ENCODE measurements at regions not wholly inside any gene's neighbourhood (a gene's known extent, or its start where the extent isn't known, plus 50 kb on each side); places are given as distances from the start of the nearest gene placed in this dataset.

GRCh38 chr16:35399133-35399532 lies 1939.7 kb downstream of the TP53TG3F start:
- no peak overlapping the region for H3K4me3 ChIP-seq
- DNase-seq (no peak), ATAC-seq (no peak)
- intact Hi-C loops (cut with DNase I; ENCODE audit: low total_unique reads) = no loop called here
- H3K4me1 ChIP-seq = no peaks in the 10 kb centered on the region
- H3K36me3 ChIP-seq = no peaks in the 10 kb centered on the region
- no peaks in the 10 kb centered on the region for H3K27me3 ChIP-seq
- H3K9me3 ChIP-seq = no peaks in the 10 kb centered on the region
- no peak for TF ChIP-seq POLR2A (IDR thresholded peaks at IDR 0.05)
- TF ChIP-seq CTCF (IDR thresholded peaks at IDR 0.05 in 4 of 5, conservative IDR thresholded peaks at IDR 0.05 in 1 of 5) = no peak
- in situ Hi-C loops (cut with MboI; ENCODE audit: low sequenced_read_pairs in 4 of 4) = loop anchor here in 1 of 4 donors (25.0 kb wide), 1 partner anchor 88 kb away; no protein-coding TSS in a partner anchor
- H3K27ac ChIP-seq = no peak overlapping the region

- Histone ChIP-seq H3K36me3 (no peaks in the 10 kb centered on the region), H3K4me1 (no peaks in the 10 kb centered on the region), H3K27me3 (no peaks in the 10 kb centered on the region), H3K27ac (no peak overlapping the region), H3K4me3 (no peak overlapping the region), H3K9me3 (no peaks in the 10 kb centered on the region)
- in situ Hi-C loops (cut with MboI; ENCODE audit: low sequenced_read_pairs in 4 of 4) (no loop called here), intact Hi-C loops (cut with DNase I; ENCODE audit: low total_unique reads) (no loop called here)
- no peak for ATAC-seq
- DNase-seq = no peak
- no peak for TF ChIP-seq POLR2A (IDR thresholded peaks at IDR 0.05)
- no peak for TF ChIP-seq CTCF (IDR thresholded peaks at IDR 0.05 in 4 of 5, conservative IDR thresholded peaks at IDR 0.05 in 1 of 5)
These were observed 1944.9 kb downstream of the TP53TG3F start for GRCh38 chr16:35404273-35404672.

GRCh38 chr16:35405526-35405925 lies 1946.1 kb downstream of the TP53TG3F start:
- Histone ChIP-seq H3K36me3 (no peaks in the 10 kb centered on the region), H3K4me3 (no peak overlapping the region), H3K27ac (peak overlapping the region in 3 of 4 donors; percentile 42 to 49 (median 42)), H3K4me1 (no peaks in the 10 kb centered on the region), H3K27me3 (no peaks in the 10 kb centered on the region), H3K9me3 (no peaks in the 10 kb centered on the region)
- no peak for TF ChIP-seq POLR2A (IDR thresholded peaks at IDR 0.05)
- no peak for TF ChIP-seq CTCF (IDR thresholded peaks at IDR 0.05 in 4 of 5, conservative IDR thresholded peaks at IDR 0.05 in 1 of 5)
- in situ Hi-C loops (cut with MboI; ENCODE audit: low sequenced_read_pairs in 4 of 4) = no loop called here
- DNase-seq (peak; percentile 35 to 60), ATAC-seq (peak; percentile 96)
- intact Hi-C loops (cut with DNase I; ENCODE audit: low total_unique reads) = no loop called here

- H3K9me3 ChIP-seq = no peaks in the 10 kb centered on the region
- ATAC-seq = no peak
- TF ChIP-seq POLR2A (IDR thresholded peaks at IDR 0.05) = no peak
- H3K27me3 ChIP-seq = no peaks in the 10 kb centered on the region
- DNase-seq = no peak
- H3K27ac ChIP-seq = no peak overlapping the region
- in situ Hi-C loops (cut with MboI; ENCODE audit: low sequenced_read_pairs in 4 of 4) = no loop called here
- H3K4me3 ChIP-seq = no peak overlapping the region
- H3K4me1 ChIP-seq = no peaks in the 10 kb centered on the region
- H3K36me3 ChIP-seq = no peaks in the 10 kb centered on the region
- intact Hi-C loops (cut with DNase I; ENCODE audit: low total_unique reads) = no loop called here
These were observed 1950.1 kb downstream of the TP53TG3F start for GRCh38 chr16:35409503-35409902.

- TF ChIP-seq CTCF (IDR thresholded peaks at IDR 0.05 in 4 of 5, conservative IDR thresholded peaks at IDR 0.05 in 1 of 5) (no peak), POLR2A (IDR thresholded peaks at IDR 0.05) (no peak)
- DNase-seq = no peak
- H3K9me3 ChIP-seq = no peaks in the 10 kb centered on the region
- H3K4me1 ChIP-seq = no peaks in the 10 kb centered on the region
- H3K36me3 ChIP-seq = no peaks in the 10 kb centered on the region
- ATAC-seq = no peak
- intact Hi-C loops (cut with DNase I; ENCODE audit: low total_unique reads) (no loop called here), in situ Hi-C loops (cut with MboI; ENCODE audit: low sequenced_read_pairs in 4 of 4) (no loop called here)
- H3K27ac ChIP-seq = no peak overlapping the region
- no peak overlapping the region for H3K4me3 ChIP-seq
- no peaks in the 10 kb centered on the region for H3K27me3 ChIP-seq
These were observed 1951.0 kb downstream of the TP53TG3F start for GRCh38 chr16:35410438-35410837.

Data from gastrocnemius medialis (tissue), 4 donors.